IMR-90 (cell line): ENCODE measurements at regions not wholly inside any gene's neighbourhood (a gene's known extent, or its start where the extent isn't known, plus 50 kb on each side); places are given as distances from the start of the nearest gene placed in this dataset.

Experiments used
- CTCF ChIP-seq: conservative IDR thresholded peaks from 2 replicates; pipeline ENCODE4 v1.5.1; 2012; ENCODE audit warnings: mild to moderate bottlenecking, low read depth, low read length, improper control_type of control experiment
- MAZ ChIP-seq: IDR thresholded peaks from 2 replicates; pipeline ENCODE4 v1.6.1; 2012; ENCODE audit warnings: low read depth, mild to moderate bottlenecking, low read length, improper control_type of control experiment, moderate library complexity, borderline replicate concordance
- RFX5 ChIP-seq: IDR thresholded peaks from 2 replicates; pipeline ENCODE4 v1.8.0; 2012; ENCODE audit warnings: low read depth, mild to moderate bottlenecking, low read length, moderate library complexity

- TF ChIP-seq CTCF (no peak), MAZ (no peak), RFX5 (no peak)
Observed at GRCh38 chr10:47184724-47185330, 115.2 kb upstream of the GDF10 start.
